Trophoblast cell (in vitro differentiated cells and primary cell): ENCODE measurements at regions not wholly inside any gene's neighbourhood (a gene's known extent, or its start where the extent isn't known, plus 50 kb on each side); places are given as distances from the start of the nearest gene placed in this dataset.

Experiments
- DNase-seq, 2 donors: peaks; one replicate each; pipeline ENCODE4 v3.0.0-alpha.2; 2016
- H2AFZ ChIP-seq: 2 replicates; pipeline ENCODE4 v1.6.1; 2013; ENCODE audit warnings: low read length, moderate library complexity, mild to moderate bottlenecking; ENCODE audit not compliant: insufficient read depth, poor library complexity
- H2AK5ac ChIP-seq: 2 replicates; pipeline ENCODE4 v1.6.1; 2013; ENCODE audit warnings: mild to moderate bottlenecking, low read length
- H2BK120ac ChIP-seq: 2 replicates; pipeline ENCODE4 v1.6.1; 2013; ENCODE audit warnings: low read length, mild to moderate bottlenecking, moderate library complexity; ENCODE audit not compliant: insufficient read depth, poor library complexity
- H2BK12ac ChIP-seq: 2 replicates; pipeline ENCODE4 v1.6.1; 2013; ENCODE audit warnings: mild to moderate bottlenecking, low read length, moderate library complexity
- H2BK5ac ChIP-seq: 2 replicates; pipeline ENCODE4 v1.6.1; 2013; ENCODE audit warnings: low read length, low read depth, moderate library complexity, mild to moderate bottlenecking; ENCODE audit not compliant: poor library complexity
- H3K14ac ChIP-seq: 2 replicates; pipeline ENCODE4 v1.6.1; 2013; ENCODE audit warnings: mild to moderate bottlenecking, low read length
- H3K18ac ChIP-seq: 2 replicates; pipeline ENCODE4 v1.6.1; 2013; ENCODE audit warnings: mild to moderate bottlenecking, low read length
- H3K23ac ChIP-seq: 2 replicates; pipeline ENCODE4 v1.6.1; 2013; ENCODE audit warnings: low read length
- H3K27ac ChIP-seq: 2 replicates; pipeline ENCODE4 v1.5.1; 2013; ENCODE audit warnings: low read depth, mild to moderate bottlenecking, inconsistent platforms, low read length, moderate library complexity
- H3K27me3 ChIP-seq: 2 replicates; pipeline ENCODE4 v1.6.1; 2013; ENCODE audit warnings: inconsistent platforms, mild to moderate bottlenecking, low read length, moderate library complexity; ENCODE audit not compliant: insufficient read depth
- H3K36me3 ChIP-seq, 2 experiments: 1 replicate in 1 of 2; 2 replicates in 1 of 2; pipeline ENCODE4 v1.6.1; 2013; ENCODE audit warnings: low read length in 2 of 2, mild to moderate bottlenecking in 2 of 2, moderate library complexity in 1 of 2; ENCODE audit not compliant: insufficient read depth in 2 of 2, control insufficient read depth in 1 of 2
- H3K4ac ChIP-seq: 2 replicates; pipeline ENCODE4 v1.6.1; 2013; ENCODE audit warnings: low read depth, mild to moderate bottlenecking, low read length, moderate library complexity
- H3K4me1 ChIP-seq, 2 experiments: 1 replicate in 1 of 2; 2 replicates in 1 of 2; pipeline ENCODE4 v1.6.1; 2013; ENCODE audit warnings: low read length in 2 of 2, mild to moderate bottlenecking in 2 of 2, moderate library complexity in 1 of 2; ENCODE audit not compliant: insufficient read depth in 2 of 2, control insufficient read depth in 1 of 2
- H3K4me2 ChIP-seq: 2 replicates; pipeline ENCODE4 v1.6.1; 2013; ENCODE audit warnings: inconsistent platforms, mild to moderate bottlenecking, low read length, moderate library complexity
- H3K4me3 ChIP-seq: 2 replicates; pipeline ENCODE4 v1.5.1; 2013; ENCODE audit warnings: mild to moderate bottlenecking, low read depth, low read length, inconsistent platforms
- H3K79me1 ChIP-seq: one replicate; pipeline ENCODE4 v1.6.1; 2013; ENCODE audit warnings: low read length
- H3K79me2 ChIP-seq: 2 replicates; pipeline ENCODE4 v1.6.1; 2013; ENCODE audit warnings: low read length, mild to moderate bottlenecking; ENCODE audit not compliant: control insufficient read depth, insufficient read depth, poor library complexity
- H3K9ac ChIP-seq: 2 replicates; pipeline ENCODE4 v1.6.1; 2013; ENCODE audit warnings: mild to moderate bottlenecking, low read length
- H3K9me3 ChIP-seq: 2 replicates; pipeline ENCODE4 v1.6.1; 2013; ENCODE audit warnings: low read depth, mild to moderate bottlenecking, control low read depth, inconsistent platforms, low read length; ENCODE audit not compliant: insufficient read depth
- H4K12ac ChIP-seq: 2 replicates; pipeline ENCODE4 v1.6.1; 2013; ENCODE audit warnings: low read depth, mild to moderate bottlenecking, low read length, moderate library complexity
- H4K8ac ChIP-seq: 2 replicates; pipeline ENCODE4 v1.6.1; 2013; ENCODE audit warnings: low read depth, mild to moderate bottlenecking, low read length, moderate library complexity
- H4K91ac ChIP-seq: one replicate; pipeline ENCODE4 v1.6.1; 2013; ENCODE audit warnings: low read depth, mild to moderate bottlenecking, low read length, moderate library complexity
- WGBS: extraction: QIAGEN DNeasy Blood & Tissue Kit; methylation state at CpG from one replicate; pipeline ENCODE4 v1.1.7; 2013; ENCODE audit warnings: missing lambda C conversion rate; ENCODE audit not compliant: insufficient read length, insufficient coverage; ENCODE audit errors: extremely low coverage; 5-methylcytosine and 5-hydroxymethylcytosine counted together

DNA sequence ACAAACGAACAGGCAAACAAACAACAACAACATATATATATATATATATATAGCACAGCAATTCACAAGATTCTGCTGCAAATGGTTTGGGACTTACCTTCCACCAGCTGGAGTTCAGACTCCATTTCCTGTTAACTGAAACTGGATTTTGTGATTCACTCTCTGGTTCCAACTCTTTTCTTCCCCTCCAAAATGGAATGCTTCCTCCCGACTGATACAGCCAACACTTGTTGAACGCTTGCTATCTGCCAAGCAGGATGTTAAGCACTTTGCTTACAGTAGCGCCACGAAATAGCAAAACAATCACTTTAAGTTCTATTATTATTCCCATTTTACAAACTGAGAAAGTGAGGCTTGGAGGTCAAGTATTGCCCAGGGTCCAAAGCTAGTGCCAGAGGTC lies 116.0 kb upstream of the TMEM132C start:
- H3K4me2 ChIP-seq = no peak overlapping the region
- no peak for DNase-seq

GRCh38 chr12:128155571-128155970 lies 111.4 kb upstream of the TMEM132C start:
- Histone ChIP-seq H2AFZ (no peak overlapping the region), H2BK12ac (no peak overlapping the region), H3K4me2 (no peak overlapping the region), H2BK120ac (no peak overlapping the region), H3K4ac (no peak overlapping the region), H3K36me3 (no peaks in the 10 kb centered on the region), H3K4me3 (no peak overlapping the region), H3K27ac (no peak overlapping the region), H3K18ac (no peak overlapping the region), H4K12ac (no peak overlapping the region), H3K9ac (no peak overlapping the region), H3K14ac (no peak overlapping the region), H2BK5ac (no peak overlapping the region), H3K23ac (no peak overlapping the region), H4K8ac (no peak overlapping the region), H3K27me3 (no peaks in the 10 kb centered on the region), H3K79me1 (no peaks in the 10 kb centered on the region), H3K9me3 (peaks cover 3% of the 10 kb centered on the region), H4K91ac (no peak overlapping the region), H3K4me1 (no peaks in the 10 kb centered on the region), H2AK5ac (no peak overlapping the region), H3K79me2 (no peaks in the 10 kb centered on the region)
- WGBS = no CpG with 5 or more reads among the region's 4 CpGs
- DNase-seq = no peak

More for the DNA sequence above, 116.0 kb upstream of the TMEM132C start:
- Histone ChIP-seq H3K18ac (no peak overlapping the region), H3K4ac (no peak overlapping the region), H2BK12ac (no peak overlapping the region), H4K12ac (no peak overlapping the region), H2BK5ac (no peak overlapping the region), H4K91ac (no peak overlapping the region), H2AFZ (no peak overlapping the region), H3K27me3 (no peaks in the 10 kb centered on the region), H3K14ac (no peak overlapping the region), H4K8ac (no peak overlapping the region), H3K4me3 (no peak overlapping the region), H3K4me1 (no peaks in the 10 kb centered on the region), H2BK120ac (no peak overlapping the region), H3K79me1 (no peaks in the 10 kb centered on the region), H3K9me3 (peaks cover 3% of the 10 kb centered on the region), H2AK5ac (no peak overlapping the region), H3K23ac (no peak overlapping the region), H3K79me2 (no peaks in the 10 kb centered on the region), H3K9ac (no peak overlapping the region), H3K27ac (no peak overlapping the region), H3K36me3 (no peaks in the 10 kb centered on the region)
- WGBS = no CpG with 5 or more reads among the region's 5 CpGs

DNA sequence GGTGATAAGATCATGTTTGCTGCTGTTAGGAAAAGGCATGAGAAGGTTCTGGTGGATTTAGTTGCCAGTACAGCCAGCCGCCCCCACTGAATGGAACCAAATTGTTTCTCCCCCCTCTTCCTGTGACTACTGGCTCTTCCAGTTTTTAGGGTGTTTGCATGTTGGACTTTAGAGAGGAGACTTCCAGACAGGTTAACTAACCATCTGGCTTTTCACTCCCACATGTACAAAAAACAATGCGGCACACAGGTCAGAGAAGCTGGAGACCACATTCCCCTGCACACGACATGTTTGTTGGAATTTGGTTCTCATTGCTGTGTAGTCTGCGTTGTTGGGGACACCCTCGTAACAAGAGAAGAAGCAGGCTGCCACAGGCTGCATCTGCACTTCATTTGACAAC lies 103.9 kb upstream of the TMEM132C start:
- no peak overlapping the region for H3K23ac ChIP-seq
- H4K8ac ChIP-seq = no peak overlapping the region
- peaks cover 9 to 15% of the 10 kb centered on the region in 2 experiments for H3K4me1 ChIP-seq
- peak overlapping the region; percentile 45 for H4K91ac ChIP-seq
- no peaks in the 10 kb centered on the region for H3K9me3 ChIP-seq
- peak overlapping the region; percentile 67 for H3K27ac ChIP-seq
- WGBS = no CpG with 5 or more reads among the region's 5 CpGs
- H3K36me3 ChIP-seq = no peaks in the 10 kb centered on the region
- H2AFZ ChIP-seq = no peak overlapping the region
- no peak overlapping the region for H3K4ac ChIP-seq
- no peak overlapping the region for H3K9ac ChIP-seq
- no peaks in the 10 kb centered on the region for H3K27me3 ChIP-seq
- H3K4me3 ChIP-seq = no peak overlapping the region
- H2BK120ac ChIP-seq = no peak overlapping the region
- H2BK5ac ChIP-seq = peak overlapping the region; percentile 24
- peak overlapping the region; percentile 39 for H3K4me2 ChIP-seq
- no peak overlapping the region for H4K12ac ChIP-seq
- H2BK12ac ChIP-seq = no peak overlapping the region
- no peak for DNase-seq
- H3K79me1 ChIP-seq = peaks cover 5% of the 10 kb centered on the region
- no peak overlapping the region for H3K18ac ChIP-seq
- H3K79me2 ChIP-seq = no peaks in the 10 kb centered on the region
- H2AK5ac ChIP-seq = no peak overlapping the region
- H3K14ac ChIP-seq = no peak overlapping the region

DNA sequence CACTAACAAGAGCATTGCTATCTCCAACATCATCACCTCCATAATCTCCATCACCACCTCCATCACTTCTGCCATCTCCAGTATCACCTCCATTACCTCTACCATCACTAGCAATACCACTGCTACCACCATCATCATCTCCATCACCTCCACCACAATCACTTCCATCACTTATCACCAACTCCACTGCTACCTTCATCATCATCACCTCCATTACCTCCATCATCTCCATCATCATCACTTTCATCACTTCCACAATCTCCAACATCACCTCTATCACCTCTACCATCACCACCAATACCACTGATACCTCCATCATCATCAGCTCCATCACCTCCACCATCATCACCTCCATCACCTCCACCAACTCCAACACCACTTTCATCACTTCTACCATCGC lies 102.4 kb upstream of the TMEM132C start:
- Histone ChIP-seq H3K27me3 (no peaks in the 10 kb centered on the region), H3K23ac (no peak overlapping the region), H2AFZ (no peak overlapping the region), H3K79me2 (no peaks in the 10 kb centered on the region), H3K36me3 (no peaks in the 10 kb centered on the region), H4K8ac (no peak overlapping the region), H2BK12ac (no peak overlapping the region), H3K4me3 (no peak overlapping the region), H3K27ac (no peak overlapping the region), H3K9ac (no peak overlapping the region), H2BK5ac (no peak overlapping the region), H3K79me1 (peaks cover 5% of the 10 kb centered on the region), H3K4ac (no peak overlapping the region), H2AK5ac (no peak overlapping the region), H3K14ac (no peak overlapping the region), H2BK120ac (no peak overlapping the region), H4K12ac (no peak overlapping the region), H3K18ac (no peak overlapping the region), H3K4me2 (no peak overlapping the region), H3K4me1 (peaks cover 9 to 19% of the 10 kb centered on the region in 2 experiments), H3K9me3 (no peaks in the 10 kb centered on the region), H4K91ac (no peak overlapping the region)
- DNase-seq = no peak
- no CpG with 5 or more reads among the region's 1 CpG for WGBS
